ENCODE measurements at regions not wholly inside any gene's neighbourhood (a gene's known extent, or its start where the extent isn't known, plus 50 kb on each side); places are given as distances from the start of the nearest gene placed in this dataset.

- TF ChIP-seq CTCF (IDR thresholded peaks at IDR 0.05; ENCODE audit: insufficient read depth, low read depth, low read length) (no peak), EZH2 (IDR thresholded peaks at IDR 0.05; ENCODE audit: insufficient read depth, low read length) (no peak)
Observed at GRCh38 chr5:107058235-107058634, 612.5 kb downstream of the EFNA5 start.

Measured in astrocyte (in vitro differentiated cells and primary cell).